Esophagus muscularis mucosa (tissue), 3 donors: ENCODE measurements at regions not wholly inside any gene's neighbourhood (a gene's known extent, or its start where the extent isn't known, plus 50 kb on each side); places are given as distances from the start of the nearest gene placed in this dataset.

ENCODE experiments used
- POLR2A ChIP-seq: fragments of 450-650 bp; IDR thresholded peaks from one replicate; pipeline ENCODE4 v1.6.1; 2017; ENCODE audit warnings: antibody characterized with exemption, moderate library complexity, mild to moderate bottlenecking, low read depth
- TF ChIP-seq, protein P1 (sequence below), 3 experiments: fragments of 200-600 bp in 2 of 3; fragments of 450-650 bp in 1 of 3; sonication (generic) in 2 of 3; IDR thresholded peaks; one replicate each; pipeline ENCODE4 v1.5.1; 2017 to 2019; ENCODE audit warnings: antibody characterized with exemption in 3 of 3, mild to moderate bottlenecking in 2 of 3, moderate library complexity in 1 of 3

DNA sequence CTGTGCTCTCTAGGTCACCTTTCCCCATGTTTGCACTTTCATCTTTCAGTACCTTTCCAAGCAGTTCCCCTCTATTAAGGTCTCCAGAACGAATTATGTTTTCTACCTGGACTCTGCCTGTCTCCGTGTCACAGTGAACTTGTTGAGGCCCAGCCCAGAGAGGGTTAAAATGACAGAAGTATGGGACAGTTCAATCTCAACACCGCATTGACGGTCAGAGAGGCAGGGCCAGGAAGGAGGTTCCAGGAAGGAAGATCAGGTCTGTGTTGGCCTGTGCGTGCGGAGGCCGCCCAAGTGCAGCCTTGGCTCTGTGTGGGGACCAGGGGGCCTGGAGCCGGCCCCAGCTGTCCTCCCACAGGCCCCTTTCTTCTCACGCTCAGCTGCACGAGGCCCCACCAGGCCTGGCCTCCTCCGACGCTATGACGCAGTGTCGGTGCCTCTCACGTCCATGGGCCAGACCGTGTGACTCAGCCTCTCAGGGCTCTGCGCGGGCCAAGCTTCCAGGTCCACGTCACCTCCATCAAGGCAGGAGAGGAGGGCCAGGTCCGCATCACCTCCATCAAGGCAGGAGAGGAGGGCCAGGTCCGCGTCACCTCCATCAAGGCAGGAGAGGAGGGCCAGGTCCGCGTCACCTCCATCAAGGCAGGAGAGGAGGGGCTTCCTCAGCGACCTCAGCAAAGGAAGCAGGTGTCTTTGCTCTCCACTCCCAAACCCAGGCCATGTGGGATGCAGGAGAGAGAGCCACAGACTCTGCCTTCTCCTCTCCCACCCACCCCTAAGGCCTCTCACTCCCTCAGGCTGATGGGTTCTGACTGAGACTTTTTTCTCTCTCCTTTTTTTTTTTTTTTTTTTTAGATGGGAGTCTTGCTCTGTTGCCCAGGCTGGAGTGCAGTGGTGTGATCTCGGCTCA is 83.1 kb downstream of the CPN2 start:
- no peak for TF ChIP-seq POLR2A
- TF ChIP-seq, protein P1, sequence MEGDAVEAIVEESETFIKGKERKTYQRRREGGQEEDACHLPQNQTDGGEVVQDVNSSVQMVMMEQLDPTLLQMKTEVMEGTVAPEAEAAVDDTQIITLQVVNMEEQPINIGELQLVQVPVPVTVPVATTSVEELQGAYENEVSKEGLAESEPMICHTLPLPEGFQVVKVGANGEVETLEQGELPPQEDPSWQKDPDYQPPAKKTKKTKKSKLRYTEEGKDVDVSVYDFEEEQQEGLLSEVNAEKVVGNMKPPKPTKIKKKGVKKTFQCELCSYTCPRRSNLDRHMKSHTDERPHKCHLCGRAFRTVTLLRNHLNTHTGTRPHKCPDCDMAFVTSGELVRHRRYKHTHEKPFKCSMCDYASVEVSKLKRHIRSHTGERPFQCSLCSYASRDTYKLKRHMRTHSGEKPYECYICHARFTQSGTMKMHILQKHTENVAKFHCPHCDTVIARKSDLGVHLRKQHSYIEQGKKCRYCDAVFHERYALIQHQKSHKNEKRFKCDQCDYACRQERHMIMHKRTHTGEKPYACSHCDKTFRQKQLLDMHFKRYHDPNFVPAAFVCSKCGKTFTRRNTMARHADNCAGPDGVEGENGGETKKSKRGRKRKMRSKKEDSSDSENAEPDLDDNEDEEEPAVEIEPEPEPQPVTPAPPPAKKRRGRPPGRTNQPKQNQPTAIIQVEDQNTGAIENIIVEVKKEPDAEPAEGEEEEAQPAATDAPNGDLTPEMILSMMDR (IDR thresholded peaks at IDR 0.05) = no peak
